HCT116 (cell line): ENCODE measurements at regions not wholly inside any gene's neighbourhood (a gene's known extent, or its start where the extent isn't known, plus 50 kb on each side); places are given as distances from the start of the nearest gene placed in this dataset.

Experiments
- ATAC-seq: fragments of 200-7000 bp; cut with Tn5 transposase; 2 replicates; pipeline ENCODE4 v1.9.1; 2020; ENCODE audit warnings: mild to moderate bottlenecking, moderate library complexity
- BruUV-seq: library from RNA; stranded (reverse); fragments of 400-500 nt; replicated peaks from 2 replicates; lab custom pipeline; 2021; lab: Mats Ljungman, UMichigan
- CTCF ChIA-PET: fragments of 300-600 bp; sonication (Branson Sonifier 250); formaldehyde crosslinking; loops from one replicate; lab custom pipeline; 2021; ENCODE audit warnings: antibody characterized with exemption; lab: Charles Lee
- POLR2A ChIA-PET: fragments of 300-600, 350-600 bp; sonication (Branson Sonifier 250); formaldehyde crosslinking; loops from one replicate; lab custom pipeline; 2021; ENCODE audit warnings: antibody characterized with exemption; lab: Charles Lee
- RAD21 ChIA-PET, 2 experiments: fragments of 300-600 bp; sonication (Branson Sonifier 250); formaldehyde crosslinking; loops; one replicate each; lab custom pipeline; 2023; ENCODE audit warnings: low total read pairs in 2 of 2; ENCODE audit not compliant: uncharacterized antibody in 2 of 2, unreplicated experiment in 2 of 2, low non-redundant PET in 1 of 2; lab: Charles Lee
- DNase-seq: peaks from one replicate; pipeline ENCODE4 v3.0.0-alpha.2; 2010; ENCODE audit warnings: low read depth, low spot score
- H2AFZ ChIP-seq: fragments of 200-600 bp; shearing (Covaris generic), sonication (generic); 2 replicates; pipeline ENCODE4 v1.6.1; 2017; ENCODE audit warnings: low read depth, mixed run types, mixed read lengths, antibody characterized with exemption, low read length; ENCODE audit not compliant: poor library complexity, severe bottlenecking
- H3K27ac ChIP-seq: 2 replicates; pipeline ENCODE4 v1.5.1; 2012; ENCODE audit warnings: low read depth, low read length
- H3K27me3 ChIP-seq: fragments of 200-600 bp; sonication (generic); 2 replicates; pipeline ENCODE4 v1.6.1; 2016; ENCODE audit warnings: mixed run types, low read length, mixed read lengths; ENCODE audit not compliant: insufficient read depth
- H3K36me3 ChIP-seq, 2 experiments: fragments of 200-500 bp in 1 of 2; fragments of 200-600 bp in 1 of 2; sonication (Bioruptor generic) in 1 of 2; sonication (generic) in 1 of 2; 2 replicates each; pipeline versions ENCODE4 v1.5.1 to v1.6.1; 2014 to 2016; ENCODE audit warnings: low read length in 2 of 2, inconsistent platforms in 1 of 2, mixed read lengths in 1 of 2, mixed run types in 1 of 2; ENCODE audit not compliant: insufficient read depth in 2 of 2, control insufficient read depth in 1 of 2
- H3K4me1 ChIP-seq, 2 experiments: fragments of 200-600 bp in 1 of 2; sonication (generic) in 1 of 2; 2 replicates each; pipeline versions ENCODE4 v1.5.1 to v1.6.1; 2012 to 2017; ENCODE audit warnings: low read length in 2 of 2, inconsistent platforms in 1 of 2, mild to moderate bottlenecking in 1 of 2, mixed read lengths in 1 of 2, mixed run types in 1 of 2, moderate library complexity in 1 of 2; ENCODE audit not compliant: insufficient read depth in 2 of 2, control insufficient read depth in 1 of 2
- H3K4me2 ChIP-seq: fragments of 200-600 bp; sonication (generic); 2 replicates; pipeline ENCODE4 v1.6.1; 2017; ENCODE audit warnings: mixed run types, low read length, mixed read lengths
- H3K4me3 ChIP-seq, 2 experiments: fragments of 200-600 bp in 1 of 2; sonication (generic) in 1 of 2; replicated peaks in 1 of 2; 2 replicates each; pipeline ENCODE4 v1.5.1; 2011 to 2016; ENCODE audit warnings: low read length in 2 of 2, control low read depth in 1 of 2, low read depth in 1 of 2, mild to moderate bottlenecking in 1 of 2, mixed read lengths in 1 of 2, mixed run types in 1 of 2
- H3K79me2 ChIP-seq: fragments of 200-600 bp; sonication (generic); 2 replicates; pipeline ENCODE4 v1.6.1; 2017; ENCODE audit warnings: mild to moderate bottlenecking, mixed run types, low read length, moderate library complexity, mixed read lengths; ENCODE audit not compliant: insufficient read depth
- H3K9ac ChIP-seq: fragments of 200-600 bp; sonication (generic); 2 replicates; pipeline ENCODE4 v1.6.1; 2016; ENCODE audit warnings: low read length, mixed read lengths
- H3K9me2 ChIP-seq: fragments of 200-600 bp; sonication (generic), shearing (Covaris generic); 2 replicates; pipeline ENCODE4 v1.6.1; 2017; ENCODE audit warnings: mixed run types, mild to moderate bottlenecking, moderate library complexity; ENCODE audit not compliant: insufficient read depth
- H3K9me3 ChIP-seq, 2 experiments: fragments of 200-500 bp in 1 of 2; fragments of 200-600 bp in 1 of 2; sonication (Bioruptor generic) in 1 of 2; sonication (generic) in 1 of 2; 2 replicates each; pipeline ENCODE4 v1.6.1; 2014 to 2017; ENCODE audit warnings: low read length in 2 of 2, mixed read lengths in 2 of 2, inconsistent platforms in 1 of 2, low read depth in 1 of 2, mild to moderate bottlenecking in 1 of 2, mixed run types in 1 of 2, moderate library complexity in 1 of 2; ENCODE audit not compliant: control insufficient read depth in 1 of 2, insufficient read depth in 1 of 2
- H4K20me1 ChIP-seq: fragments of 200-600 bp; sonication (generic), shearing (Covaris generic); 2 replicates; pipeline ENCODE4 v1.6.1; 2017; ENCODE audit warnings: mixed run types, mild to moderate bottlenecking, moderate library complexity; ENCODE audit not compliant: insufficient read depth
- ATF3 ChIP-seq: IDR thresholded peaks from 2 replicates; pipeline ENCODE4 v1.6.1; 2012
- CBX3 ChIP-seq: IDR thresholded peaks from 2 replicates; pipeline ENCODE4 v1.6.1; 2012; ENCODE audit warnings: low read depth
- CEBPB ChIP-seq: IDR thresholded peaks from 2 replicates; pipeline ENCODE4 v1.6.1; 2012; ENCODE audit warnings: low read depth
- ELF1 ChIP-seq: IDR thresholded peaks from 2 replicates; pipeline ENCODE4 v1.6.1; 2012; ENCODE audit warnings: low read depth, borderline replicate concordance
- EZH2 ChIP-seq: fragments of 200-600 bp; sonication (generic); IDR thresholded peaks from 2 replicates; pipeline ENCODE4 v1.6.1; 2017; ENCODE audit warnings: antibody characterized with exemption, mixed run types
- EZH2phosphoT487 ChIP-seq: fragments of 200-600 bp; IDR thresholded peaks from 2 replicates; pipeline ENCODE4 v1.6.1; 2018; ENCODE audit warnings: antibody characterized with exemption, borderline replicate concordance
- FOSL1 ChIP-seq: IDR thresholded peaks from 2 replicates; pipeline ENCODE4 v1.6.1; 2012; ENCODE audit warnings: low read depth
- MAX ChIP-seq: IDR thresholded peaks from 2 replicates; pipeline ENCODE4 v1.6.1; 2012
- POLR2A ChIP-seq: IDR thresholded peaks from 2 replicates; pipeline ENCODE4 v1.7.0; 2011; ENCODE audit warnings: borderline replicate concordance; ENCODE audit not compliant: insufficient read depth, insufficient read length; ENCODE audit errors: extremely low read depth
- POLR2AphosphoS5 ChIP-seq: IDR thresholded peaks from 2 replicates; pipeline ENCODE4 v1.6.1; 2011; ENCODE audit warnings: mild to moderate bottlenecking, low read depth, low read length, moderate library complexity
- RAD21 ChIP-seq: IDR thresholded peaks from 2 replicates; pipeline ENCODE4 v1.6.1; 2012; ENCODE audit warnings: low read depth, mild to moderate bottlenecking
- REST ChIP-seq: IDR thresholded peaks from 2 replicates; pipeline ENCODE4 v1.6.1; 2012; ENCODE audit warnings: low read depth
- SP1 ChIP-seq: IDR thresholded peaks from 2 replicates; pipeline ENCODE4 v1.6.1; 2012; ENCODE audit warnings: low read depth
- YY1 ChIP-seq: IDR thresholded peaks from 2 replicates; pipeline ENCODE4 v1.6.1; 2011; ENCODE audit warnings: low read length, low read depth, moderate library complexity, mild to moderate bottlenecking; ENCODE audit not compliant: insufficient replicate concordance; ENCODE audit errors: extremely low read depth
- ZBTB33 ChIP-seq: IDR thresholded peaks from 2 replicates; pipeline ENCODE4 v1.6.1; 2011; ENCODE audit warnings: mild to moderate bottlenecking, low read length, moderate library complexity; ENCODE audit not compliant: insufficient replicate concordance; ENCODE audit errors: extremely low read depth
- ZFX ChIP-seq: fragments of 450-650 bp; IDR thresholded peaks from 2 replicates; pipeline ENCODE4 v1.6.1; 2017
- ZNF274 ChIP-seq: fragments of 200-500 bp; sonication (Bioruptor generic); IDR thresholded peaks from 2 replicates; pipeline ENCODE4 v1.6.1; 2014; ENCODE audit warnings: mild to moderate bottlenecking, low read depth, low read length, inconsistent platforms
- intact Hi-C: fragments of 100-400 bp; cut with micrococcal nuclease; formaldehyde crosslinking; loops from 2 replicates; pipeline ENCODE4 v1.10.0; 2022

- Histone ChIP-seq H2AFZ (no peak overlapping the region), H3K9me3 (no peaks in the 10 kb centered on the region), H3K9ac (no peak overlapping the region), H3K27ac (no peak overlapping the region), H3K4me1 (no peaks in the 10 kb centered on the region), H3K4me2 (no peak overlapping the region), H3K36me3 (no peaks in the 10 kb centered on the region), H3K9me2 (no peaks in the 10 kb centered on the region), H4K20me1 (no peaks in the 10 kb centered on the region), H3K79me2 (no peaks in the 10 kb centered on the region), H3K4me3 (no peak overlapping the region), H3K27me3 (no peaks in the 10 kb centered on the region)
- POLR2A ChIA-PET, result no interaction called here
- DNase-seq (no peak), ATAC-seq (no peak)
- TF ChIP-seq CEBPB (no peak), ELF1 (no peak), CBX3 (no peak)
- CTCF ChIA-PET, result no interaction called here
- BruUV-seq, result no TSS peak
- intact Hi-C loops, result no loop called here
- RAD21 ChIA-PET, result no interaction called here
Observed at GRCh38 chr11:90329043-90329442, 106.2 kb upstream of the CHORDC1 start.

- no peak overlapping the region for H2AFZ ChIP-seq
- ATAC-seq, result no peak
- RAD21 ChIA-PET, result no interaction called here
- TF ChIP-seq REST, result no peak
- no peak for TF ChIP-seq ELF1
- no peak for TF ChIP-seq SP1
- no peak for TF ChIP-seq POLR2AphosphoS5
- TF ChIP-seq POLR2A, result no peak
- no peak for TF ChIP-seq EZH2phosphoT487
- no peak for TF ChIP-seq RAD21
- TF ChIP-seq ZBTB33, result no peak
- TF ChIP-seq EZH2, result no peak
- TF ChIP-seq FOSL1, result no peak
- TF ChIP-seq ZFX, result no peak
- TF ChIP-seq CBX3, result no peak
- no peak for TF ChIP-seq ATF3
- TF ChIP-seq YY1, result no peak
- TF ChIP-seq ZNF274, result no peak
- TF ChIP-seq MAX, result no peak
Observed at GRCh38 chr11:90326647-90327046, 103.8 kb upstream of the CHORDC1 start.

More at GRCh38 chr11:90326647-90327046, 103.8 kb upstream of the CHORDC1 start:
- no peak overlapping the region for H3K4me3 ChIP-seq
- H4K20me1 ChIP-seq, result no peaks in the 10 kb centered on the region
- H3K79me2 ChIP-seq, result no peaks in the 10 kb centered on the region
- no peak overlapping the region for H3K27ac ChIP-seq
- no peak for DNase-seq
- intact Hi-C loops, result no loop called here
- CTCF ChIA-PET, result no interaction called here
- POLR2A ChIA-PET, result no interaction called here
- no peaks in the 10 kb centered on the region for H3K4me1 ChIP-seq
- no peaks in the 10 kb centered on the region for H3K36me3 ChIP-seq
- no peaks in the 10 kb centered on the region for H3K27me3 ChIP-seq
- no peak overlapping the region for H3K4me2 ChIP-seq
- no peak overlapping the region for H3K9ac ChIP-seq
- no peaks in the 10 kb centered on the region for H3K9me3 ChIP-seq
- BruUV-seq, result no TSS peak
- H3K9me2 ChIP-seq, result no peaks in the 10 kb centered on the region
